HG02623 (cell line): ENCODE measurements at regions not wholly inside any gene's neighbourhood (a gene's known extent, or its start where the extent isn't known, plus 50 kb on each side); places are given as distances from the start of the nearest gene placed in this dataset.

Source experiments
- ATAC-seq: cut with Tn5 transposase; IDR thresholded peaks from one replicate; pipeline ENCODE4 v1.9.1; 2021; ENCODE audit warnings: moderate library complexity; ENCODE audit not compliant: unreplicated experiment

DNA sequence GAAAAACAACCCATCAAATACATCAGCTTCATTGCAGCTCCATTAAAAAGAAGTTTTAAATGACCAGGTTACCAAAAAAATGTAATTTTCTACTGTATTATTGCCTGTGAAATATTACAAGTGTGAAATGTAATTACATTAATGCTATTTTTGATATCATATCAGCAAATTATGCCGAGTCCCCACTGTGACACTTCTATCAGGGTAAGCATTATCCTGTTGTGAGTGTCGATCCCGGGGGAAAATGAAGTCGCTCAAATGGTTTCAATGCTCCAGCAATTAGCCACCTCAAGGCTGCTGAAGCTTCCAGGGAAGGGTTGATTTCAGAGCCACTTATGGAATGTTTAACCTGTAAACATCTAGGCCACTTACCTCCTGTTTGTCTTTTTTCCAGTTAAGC lies 70.4 kb downstream of the RCN1 start:
- no peak for ATAC-seq

DNA sequence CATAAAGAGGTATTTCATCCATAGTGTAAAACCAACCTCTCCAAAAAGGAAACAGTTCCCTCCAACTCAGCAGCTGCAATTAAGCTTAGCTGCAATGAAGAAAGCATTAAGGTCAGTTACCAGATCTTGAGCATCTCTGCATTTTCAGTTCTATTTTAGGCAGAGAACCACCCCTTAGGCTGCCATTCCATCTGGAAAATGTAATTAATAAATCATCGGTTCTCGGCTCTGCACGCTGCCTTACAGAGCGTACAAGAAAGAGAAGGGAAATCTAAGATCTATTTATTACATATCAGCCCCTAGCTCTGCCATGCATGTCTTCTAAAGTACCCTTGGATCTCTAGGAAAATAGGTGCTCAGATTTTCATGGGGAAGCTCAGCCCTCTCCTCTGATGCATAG lies 71.5 kb downstream of the RCN1 start:
- no peak for ATAC-seq

DNA sequence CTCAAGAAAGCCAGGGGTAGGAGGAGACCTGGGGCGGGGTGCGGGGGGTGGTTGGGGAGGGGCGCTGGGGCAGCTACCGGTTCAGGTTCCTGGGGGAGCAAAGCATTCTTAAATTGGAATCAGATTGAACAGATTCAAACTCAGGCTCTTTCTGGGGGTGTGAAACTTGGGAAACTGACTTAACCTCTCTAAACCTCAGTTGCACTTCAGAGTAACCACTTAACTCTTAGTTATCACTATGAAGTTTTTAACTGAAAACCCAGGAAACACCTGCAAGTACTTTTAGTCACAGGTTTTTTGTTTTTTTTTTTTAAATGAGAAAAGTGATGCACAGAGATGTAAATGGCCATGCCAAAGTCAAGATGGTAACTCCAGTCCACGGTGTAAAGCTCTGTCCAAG lies 72.0 kb downstream of the RCN1 start:
- ATAC-seq: no peak

GRCh38 chr11:32163557-32163956 lies 72.7 kb downstream of the RCN1 start:
- no peak for ATAC-seq

DNA sequence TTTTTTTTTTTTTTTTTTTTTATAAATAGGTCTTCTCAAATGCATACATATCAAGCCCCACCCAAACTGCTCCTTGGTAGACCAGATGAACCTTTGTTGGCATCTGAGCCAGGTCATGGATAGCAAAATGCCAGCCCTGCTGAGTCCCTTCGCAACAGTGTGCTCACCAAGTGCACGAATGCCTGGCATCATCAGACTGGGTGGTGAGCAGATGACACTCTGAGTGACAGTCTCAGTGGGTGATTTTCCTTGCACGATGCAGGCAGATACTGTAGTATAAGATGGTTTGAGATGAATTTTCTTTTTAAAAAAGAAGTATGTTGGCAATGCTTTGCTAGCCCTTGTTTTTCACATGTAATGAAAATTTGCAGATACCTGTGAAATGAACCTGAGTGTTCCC lies 74.0 kb downstream of the RCN1 start:
- ATAC-seq: no peak

GRCh38 chr11:32168924-32169323 lies 78.0 kb downstream of the RCN1 start:
- ATAC-seq: no peak

GRCh38 chr11:32171445-32171844 lies 80.6 kb downstream of the RCN1 start:
- no peak for ATAC-seq

DNA sequence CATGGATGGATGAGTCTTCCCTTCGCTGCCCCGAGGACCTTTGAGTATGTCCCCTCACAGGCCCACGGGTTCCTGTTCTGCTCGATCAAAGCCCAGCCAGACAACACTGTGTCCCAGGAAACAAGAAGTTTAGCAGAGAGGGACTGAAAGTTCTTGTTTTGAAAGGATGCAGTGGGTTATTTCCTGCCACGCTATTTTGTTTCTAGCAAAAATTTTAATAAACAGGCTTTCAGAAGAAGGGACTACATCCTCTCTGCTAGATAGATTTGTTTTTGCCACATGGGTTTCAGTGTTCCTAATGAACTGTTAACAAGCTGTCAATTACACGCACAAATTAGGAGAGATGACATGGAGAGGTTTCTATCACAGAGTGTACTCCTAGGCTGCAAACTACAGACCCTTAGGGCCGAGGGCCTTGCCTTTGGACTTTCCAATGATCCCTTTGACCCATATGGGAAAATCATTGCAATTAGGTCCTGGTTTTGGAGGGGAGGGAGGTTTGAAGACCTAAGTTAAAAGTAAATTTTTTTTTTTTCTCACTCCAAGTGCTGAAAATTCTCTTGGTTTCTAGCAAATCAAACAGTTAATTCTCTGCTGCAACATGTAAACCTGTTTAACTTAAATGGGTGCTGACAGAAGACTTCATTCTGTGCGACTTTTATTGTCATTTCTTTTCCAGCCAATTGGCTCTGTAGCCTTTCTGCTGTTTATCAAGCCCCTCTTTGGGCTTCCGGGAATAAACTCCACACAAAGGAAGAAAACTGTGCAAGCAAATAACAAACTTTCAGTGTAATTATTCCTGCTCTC lies 81.4 kb downstream of the RCN1 start:
- ATAC-seq: no peak

GRCh38 chr11:32172848-32173834 lies 82.3 kb downstream of the RCN1 start:
- ATAC-seq: peak; percentile 65

DNA sequence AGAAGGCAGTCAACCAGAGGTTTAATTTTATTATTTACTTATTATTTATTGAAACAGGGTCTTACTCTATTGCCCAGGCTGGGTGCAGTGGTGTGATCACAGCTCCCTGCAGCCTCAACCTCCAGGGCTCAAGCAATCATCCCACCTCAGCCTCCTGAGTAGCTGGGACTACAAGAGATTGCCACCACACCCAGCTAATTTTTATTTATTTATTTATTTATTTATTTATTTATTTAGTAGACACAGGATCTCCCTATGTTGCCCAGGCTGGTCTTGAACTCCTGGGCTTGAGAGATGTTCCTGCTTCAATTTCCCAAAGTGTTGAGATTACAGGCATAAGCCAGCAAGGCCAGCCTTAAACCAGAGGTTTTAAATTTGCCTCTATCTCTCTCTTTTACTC lies 83.1 kb downstream of the RCN1 start:
- no peak for ATAC-seq

DNA sequence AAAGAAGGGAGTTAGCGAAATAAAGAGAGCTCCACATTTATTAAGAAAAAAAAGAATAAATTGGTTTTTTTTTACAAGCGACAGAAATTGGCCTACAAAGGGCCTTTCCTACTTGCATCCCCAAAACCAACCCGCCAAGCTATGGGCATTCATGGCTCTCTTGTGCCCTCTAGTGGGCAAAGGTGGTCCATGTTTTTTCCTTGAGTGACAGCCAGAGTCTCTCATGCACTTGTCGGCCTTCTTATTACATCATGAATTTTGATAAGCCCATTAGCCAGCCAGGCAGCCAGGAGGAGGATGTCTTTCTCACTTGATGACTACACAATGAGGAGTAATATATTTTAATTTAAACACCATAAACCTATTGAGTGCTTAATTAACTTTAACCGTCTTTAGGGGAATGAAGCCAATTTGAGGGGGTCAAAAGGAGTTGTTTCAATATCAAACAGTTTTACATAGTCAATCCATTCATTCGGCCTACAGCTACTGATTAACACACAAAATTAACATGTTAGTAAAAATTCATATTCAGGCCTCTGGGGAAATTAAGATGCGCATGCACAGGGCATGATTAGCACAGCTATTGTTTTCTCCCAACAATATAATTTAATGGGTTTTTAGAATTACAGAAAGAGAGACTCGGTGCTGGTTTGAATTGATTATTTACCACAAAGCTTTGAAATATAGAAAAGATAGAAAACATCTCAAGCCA lies 85.5 kb downstream of the RCN1 start:
- peak; percentile 75 for ATAC-seq

DNA sequence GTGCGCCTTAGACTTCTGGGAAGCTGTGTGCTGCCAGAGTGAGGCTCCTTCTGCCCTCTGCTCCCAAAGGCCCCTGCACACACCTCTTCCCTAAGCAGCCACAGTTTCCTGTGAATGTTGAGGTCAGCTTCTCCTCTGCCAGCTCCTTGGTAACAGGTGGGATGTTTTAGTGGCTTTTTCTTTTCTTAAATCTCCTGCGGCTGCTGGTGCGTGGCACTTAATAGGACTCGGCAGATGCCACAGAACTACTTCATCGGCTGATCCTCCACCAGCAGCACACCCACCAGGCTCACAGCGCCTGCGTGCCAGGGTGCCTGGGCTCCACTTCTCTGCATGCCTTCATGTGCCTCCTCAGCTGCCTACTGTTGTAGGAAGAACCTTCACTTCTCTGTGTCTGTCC lies 87.8 kb downstream of the RCN1 start:
- ATAC-seq: no peak

DNA sequence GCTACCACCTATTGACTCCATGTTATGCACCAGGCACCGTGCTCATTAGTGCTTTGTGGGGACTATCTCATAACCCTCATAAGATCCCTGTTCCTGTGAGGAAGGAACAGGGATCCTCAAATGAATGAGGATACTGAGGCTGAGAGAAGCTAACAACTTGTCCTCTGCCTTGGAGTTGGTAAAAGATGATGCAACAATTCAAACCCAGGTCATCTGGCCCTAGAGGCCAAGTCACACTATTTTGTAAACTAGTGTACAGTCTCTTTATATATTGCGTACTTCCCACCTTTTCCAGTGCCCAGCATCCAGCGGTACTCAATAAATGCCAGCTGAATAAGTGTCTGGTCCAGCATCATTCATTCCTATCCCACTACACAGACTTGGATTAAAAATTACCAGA lies 92.6 kb downstream of the RCN1 start:
- ATAC-seq: no peak

- peak; percentile 27 for ATAC-seq
Observed at GRCh38 chr11:32184041-32184722, 93.3 kb downstream of the RCN1 start.

DNA sequence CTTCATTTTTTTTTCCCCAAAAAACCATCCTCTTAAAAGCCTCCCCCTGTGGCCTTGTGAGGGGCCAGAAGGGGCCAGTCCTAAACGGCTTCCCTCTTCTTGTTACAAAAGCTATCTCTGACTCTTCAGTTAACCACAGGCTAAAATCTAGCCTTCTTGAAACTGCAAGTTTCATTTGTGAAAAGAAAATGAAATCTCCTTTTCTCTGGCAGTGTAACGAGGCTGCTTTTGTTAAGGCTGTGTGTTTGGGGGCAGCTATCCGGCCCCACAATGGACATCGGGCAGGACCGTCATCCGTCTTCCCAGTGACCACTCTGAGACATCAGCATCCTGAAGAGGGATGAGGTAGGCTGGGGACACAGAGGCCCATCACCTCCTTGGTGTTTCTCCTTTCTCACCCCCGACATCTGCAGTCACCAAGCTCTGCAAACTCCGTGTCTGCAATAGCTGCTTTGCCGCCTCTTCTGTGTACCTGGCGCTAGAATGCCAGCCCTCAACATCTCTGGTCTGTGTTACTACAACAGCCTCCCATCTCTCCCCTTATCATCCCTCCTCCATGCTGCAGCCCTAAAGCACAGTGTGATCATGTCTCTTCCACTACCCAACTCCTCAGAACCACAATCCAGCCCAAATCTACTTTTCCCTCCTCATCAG lies 94.0 kb downstream of the RCN1 start:
- ATAC-seq: peak; percentile 77

DNA sequence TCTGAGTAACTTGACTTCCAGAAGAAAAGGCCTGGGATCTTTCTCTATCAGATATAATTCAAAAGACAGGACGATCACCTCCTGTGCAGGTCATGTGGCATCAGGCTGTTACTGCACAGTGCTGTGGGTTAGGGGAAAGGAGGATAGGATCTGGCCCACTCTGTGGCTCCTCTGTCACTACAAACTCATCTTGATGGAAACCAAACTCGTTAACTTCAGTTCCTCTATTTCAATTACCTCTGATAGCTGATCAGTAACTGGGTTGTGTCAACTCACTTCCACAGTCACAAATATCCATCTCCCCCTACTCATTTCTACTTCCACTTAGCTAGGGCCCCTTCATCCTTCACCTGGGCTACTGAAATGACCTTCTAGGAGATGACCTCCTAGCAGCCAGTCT lies 95.2 kb downstream of the RCN1 start:
- ATAC-seq: no peak

DNA sequence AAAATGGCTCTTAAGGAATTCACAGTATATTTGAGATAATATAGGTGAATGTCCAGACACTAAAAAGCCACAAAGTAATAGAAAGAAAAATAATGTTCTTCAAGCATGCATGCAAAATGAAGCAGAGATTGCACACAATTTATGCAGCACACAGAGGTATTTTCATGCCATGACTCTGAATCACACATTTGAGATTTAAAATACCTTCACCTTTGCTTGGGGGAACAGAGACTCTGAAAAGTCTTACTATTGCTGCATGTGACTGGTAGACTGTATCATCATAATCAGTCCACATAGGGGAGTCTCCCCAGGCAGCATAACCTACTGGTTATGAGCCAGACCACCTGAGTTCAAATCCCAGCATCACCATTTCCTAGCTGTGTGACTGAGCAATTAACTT lies 96.2 kb downstream of the RCN1 start:
- no peak for ATAC-seq

- no peak for ATAC-seq
Observed at GRCh38 chr11:32188785-32189184, 97.9 kb downstream of the RCN1 start.

GRCh38 chr11:32196137-32196536 lies 105.3 kb downstream of the RCN1 start:
- ATAC-seq: no peak

DNA sequence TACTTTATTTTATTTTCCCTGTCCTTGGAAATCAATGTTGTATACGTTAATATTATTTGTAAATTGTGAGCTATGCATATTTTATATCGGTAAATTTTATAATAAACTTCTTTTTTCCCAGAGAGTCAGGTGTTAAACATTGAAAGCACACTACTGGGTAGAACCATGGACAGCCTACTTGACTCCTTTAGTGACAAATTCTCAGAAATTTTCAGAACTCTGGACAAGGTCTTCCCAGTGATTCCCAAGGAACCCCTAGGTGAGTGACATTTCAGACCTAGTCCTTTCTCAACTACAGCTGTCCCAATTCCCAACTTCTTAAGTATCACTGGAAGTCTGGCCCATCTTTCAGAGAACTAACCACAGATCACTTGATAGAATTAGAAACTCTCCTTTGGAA lies 107.2 kb downstream of the RCN1 start:
- ATAC-seq: no peak
